Retinal pigment epithelial cell (primary cell): ENCODE measurements at regions not wholly inside any gene's neighbourhood (a gene's known extent, or its start where the extent isn't known, plus 50 kb on each side); places are given as distances from the start of the nearest gene placed in this dataset.

ENCODE experiments used
- DNase-seq: peaks from one replicate; pipeline ENCODE4 v3.0.0-alpha.2; 2010; ENCODE audit warnings: low read depth
- H3K4me3 ChIP-seq: 2 replicates; pipeline ENCODE4 v1.5.1; 2011; ENCODE audit warnings: mild to moderate bottlenecking, low read length, control low read depth, moderate library complexity
- CTCF ChIP-seq: conservative IDR thresholded peaks from 2 replicates; pipeline ENCODE4 v1.5.1; 2011; ENCODE audit warnings: low read depth, low read length, control low read depth, inconsistent platforms

GRCh38 chr4:138835832-138836533 lies 179.6 kb upstream of the NOCT start:
- H3K4me3 ChIP-seq = no peak overlapping the region
- no peak for DNase-seq
- peak; percentile 29 for TF ChIP-seq CTCF

GRCh38 chr4:138833974-138834373 lies 181.6 kb upstream of the NOCT start:
- no peak for DNase-seq
- H3K4me3 ChIP-seq = no peak overlapping the region
- TF ChIP-seq CTCF = no peak

DNA sequence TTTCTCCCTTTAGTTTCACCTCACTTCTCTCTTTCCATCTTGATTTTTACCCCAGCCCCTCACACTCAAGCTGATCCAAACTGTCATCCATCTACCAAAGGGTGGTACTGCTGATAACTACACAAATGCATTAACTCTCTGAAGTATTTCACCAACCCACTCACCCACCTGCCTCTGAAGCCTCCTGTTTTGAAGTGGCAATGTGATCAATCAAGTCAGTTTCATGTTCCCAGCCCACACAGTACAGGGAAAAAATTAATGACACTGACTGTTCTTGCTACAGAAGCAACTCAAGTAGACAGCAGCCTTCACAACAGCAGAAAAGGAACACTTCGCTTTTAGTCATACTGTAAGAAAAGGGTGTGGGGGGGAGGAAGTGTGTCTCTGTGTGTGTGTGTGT lies 183.0 kb upstream of the NOCT start:
- TF ChIP-seq CTCF = no peak
- DNase-seq = no peak
- no peak overlapping the region for H3K4me3 ChIP-seq

DNA sequence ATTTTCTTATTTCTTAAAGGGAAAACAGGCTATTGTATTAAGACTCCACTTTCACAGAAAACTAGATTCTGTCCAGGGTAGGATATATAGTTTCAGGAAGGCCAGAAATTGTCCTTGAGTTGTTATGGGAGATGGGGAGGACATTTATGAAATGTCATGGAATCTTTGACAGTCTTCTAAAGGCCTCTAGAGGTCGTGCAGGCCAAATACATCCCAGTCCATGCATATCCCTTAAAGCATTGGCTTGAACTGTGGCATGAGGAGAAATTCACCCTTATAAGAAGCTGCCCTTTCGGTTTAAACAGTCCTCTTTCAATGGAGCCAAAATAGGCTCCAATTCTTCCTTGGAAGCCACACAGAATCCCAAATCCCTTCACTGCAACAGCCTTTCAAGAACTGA lies 183.6 kb upstream of the NOCT start:
- DNase-seq = no peak
- no peak for TF ChIP-seq CTCF

GRCh38 chr4:138828926-138829325 lies 186.7 kb upstream of the NOCT start:
- H3K4me3 ChIP-seq = no peak overlapping the region
- DNase-seq = no peak
- TF ChIP-seq CTCF = no peak

More for the DNA sequence above, 183.6 kb upstream of the NOCT start:
- H3K4me3 ChIP-seq = no peak overlapping the region

- H3K4me3 ChIP-seq = no peak overlapping the region
- TF ChIP-seq CTCF = no peak
- DNase-seq = no peak
Observed at GRCh38 chr4:138826754-138827153, 188.8 kb upstream of the NOCT start.

DNA sequence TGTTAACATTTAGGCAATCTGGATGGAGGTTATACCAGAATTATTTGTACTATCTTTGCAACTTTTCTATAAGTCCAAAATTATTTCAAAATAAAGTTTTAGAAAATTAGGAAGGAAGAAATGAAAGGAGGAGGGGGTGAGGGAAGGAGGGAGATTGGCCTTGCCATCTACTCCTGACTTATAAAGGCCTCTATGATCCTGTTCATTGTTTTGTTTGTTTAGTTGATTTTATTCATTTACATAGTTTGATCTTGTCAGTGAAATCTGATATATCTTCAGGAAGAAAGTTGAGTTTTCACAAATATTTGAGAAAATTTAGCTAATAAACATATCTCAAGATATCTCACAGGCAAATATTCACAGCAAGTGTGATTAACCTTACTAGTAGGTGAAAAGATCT lies 189.3 kb upstream of the NOCT start:
- TF ChIP-seq CTCF = no peak

More for the DNA sequence above, 189.3 kb upstream of the NOCT start:
- no peak for DNase-seq
- no peak overlapping the region for H3K4me3 ChIP-seq
